WTC11 (cell line): ENCODE measurements at regions not wholly inside any gene's neighbourhood (a gene's known extent, or its start where the extent isn't known, plus 50 kb on each side); places are given as distances from the start of the nearest gene placed in this dataset.
"Not testable (repeated sequence)": the region's sequence is repeated elsewhere in the genome, so short reads cannot be mapped to it uniquely, and the experiment has no call there.

Experiments
- ATF3 ChIP-seq: sonication (generic); formaldehyde crosslinking; conservative IDR thresholded peaks from 2 replicates; pipeline ENCODE4 v1.8.1; 2022; ENCODE audit warnings: mild to moderate bottlenecking, missing genetic modification reagents
- CTCF ChIP-seq: fragments of 200-600 bp; IDR thresholded peaks from 2 replicates; pipeline ENCODE4 v1.8.0; 2022; ENCODE audit warnings: antibody characterized with exemption
- ESRRA ChIP-seq: sonication (generic); formaldehyde crosslinking; IDR thresholded peaks from 2 replicates; pipeline ENCODE4 v1.8.1; 2022; ENCODE audit warnings: mild to moderate bottlenecking, missing genetic modification reagents, borderline replicate concordance
- GABPB1 ChIP-seq: sonication (generic); formaldehyde crosslinking; IDR thresholded peaks from 2 replicates; pipeline ENCODE4 v1.8.1; 2023; ENCODE audit warnings: mild to moderate bottlenecking, missing genetic modification reagents
- KAT7 ChIP-seq: sonication (generic); formaldehyde crosslinking; IDR thresholded peaks from 2 replicates; pipeline ENCODE4 v1.8.1; 2023; ENCODE audit warnings: missing genetic modification reagents, mild to moderate bottlenecking, borderline replicate concordance
- ZNF121 ChIP-seq: sonication (generic); formaldehyde crosslinking; IDR thresholded peaks from 2 replicates; pipeline ENCODE4 v1.8.0; 2023; ENCODE audit warnings: missing genetic modification reagents
- TF ChIP-seq, protein P1 (sequence below): sonication (generic); formaldehyde crosslinking; IDR thresholded peaks from 2 replicates; pipeline ENCODE4 v1.8.0; 2022; ENCODE audit warnings: mild to moderate bottlenecking, missing genetic modification reagents
- TF ChIP-seq, protein P2 (sequence below): fragments of 250-450 bp; sonication (Bioruptor Pico); IDR thresholded peaks from 2 replicates; pipeline ENCODE4 v2.1.2; 2022; ENCODE audit warnings: mild to moderate bottlenecking, moderate library complexity
- TF ChIP-seq, protein P3 (sequence below): sonication (generic); formaldehyde crosslinking; IDR thresholded peaks from 2 replicates; pipeline ENCODE4 v1.8.1; 2023; ENCODE audit warnings: mild to moderate bottlenecking, moderate library complexity, missing genetic modification reagents

- TF ChIP-seq, protein P1, sequence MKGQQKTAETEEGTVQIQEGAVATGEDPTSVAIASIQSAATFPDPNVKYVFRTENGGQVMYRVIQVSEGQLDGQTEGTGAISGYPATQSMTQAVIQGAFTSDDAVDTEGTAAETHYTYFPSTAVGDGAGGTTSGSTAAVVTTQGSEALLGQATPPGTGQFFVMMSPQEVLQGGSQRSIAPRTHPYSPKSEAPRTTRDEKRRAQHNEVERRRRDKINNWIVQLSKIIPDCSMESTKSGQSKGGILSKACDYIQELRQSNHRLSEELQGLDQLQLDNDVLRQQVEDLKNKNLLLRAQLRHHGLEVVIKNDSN (CRISPR knock-in tag): not testable (repeated sequence)
- not testable (repeated sequence) for TF ChIP-seq CTCF; GABPB1 (CRISPR knock-in tag); ZNF121 (CRISPR knock-in tag); KAT7 (CRISPR knock-in tag); ESRRA (CRISPR knock-in tag); ATF3 (CRISPR knock-in tag)
- TF ChIP-seq, protein P2, sequence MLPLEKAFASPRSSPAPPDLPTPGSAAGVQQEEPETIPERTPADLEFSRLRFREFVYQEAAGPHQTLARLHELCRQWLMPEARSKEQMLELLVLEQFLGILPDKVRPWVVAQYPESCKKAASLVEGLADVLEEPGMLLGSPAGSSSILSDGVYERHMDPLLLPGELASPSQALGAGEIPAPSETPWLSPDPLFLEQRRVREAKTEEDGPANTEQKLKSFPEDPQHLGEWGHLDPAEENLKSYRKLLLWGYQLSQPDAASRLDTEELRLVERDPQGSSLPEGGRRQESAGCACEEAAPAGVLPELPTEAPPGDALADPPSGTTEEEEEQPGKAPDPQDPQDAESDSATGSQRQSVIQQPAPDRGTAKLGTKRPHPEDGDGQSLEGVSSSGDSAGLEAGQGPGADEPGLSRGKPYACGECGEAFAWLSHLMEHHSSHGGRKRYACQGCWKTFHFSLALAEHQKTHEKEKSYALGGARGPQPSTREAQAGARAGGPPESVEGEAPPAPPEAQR (CRISPR knock-in tag): not testable (repeated sequence)
- TF ChIP-seq, protein P3, sequence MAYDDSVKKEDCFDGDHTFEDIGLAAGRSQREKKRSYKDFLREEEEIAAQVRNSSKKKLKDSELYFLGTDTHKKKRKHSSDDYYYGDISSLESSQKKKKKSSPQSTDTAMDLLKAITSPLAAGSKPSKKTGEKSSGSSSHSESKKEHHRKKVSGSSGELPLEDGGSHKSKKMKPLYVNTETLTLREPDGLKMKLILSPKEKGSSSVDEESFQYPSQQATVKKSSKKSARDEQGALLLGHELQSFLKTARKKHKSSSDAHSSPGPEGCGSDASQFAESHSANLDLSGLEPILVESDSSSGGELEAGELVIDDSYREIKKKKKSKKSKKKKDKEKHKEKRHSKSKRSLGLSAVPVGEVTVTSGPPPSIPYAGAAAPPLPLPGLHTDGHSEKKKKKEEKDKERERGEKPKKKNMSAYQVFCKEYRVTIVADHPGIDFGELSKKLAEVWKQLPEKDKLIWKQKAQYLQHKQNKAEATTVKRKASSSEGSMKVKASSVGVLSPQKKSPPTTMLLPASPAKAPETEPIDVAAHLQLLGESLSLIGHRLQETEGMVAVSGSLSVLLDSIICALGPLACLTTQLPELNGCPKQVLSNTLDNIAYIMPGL: not testable (repeated sequence)
Measured at GRCh38 chr22:11067937-11068336, 4460.1 kb upstream of the OR11H1 start.
